ENCODE measurements at regions not wholly inside any gene's neighbourhood (a gene's known extent, or its start where the extent isn't known, plus 50 kb on each side); places are given as distances from the start of the nearest gene placed in this dataset.

- Histone ChIP-seq H3K9me3 (ENCODE audit: low read depth, low read length, poor library complexity, severe bottlenecking) (no peaks in the 10 kb centered on the region), H3K27ac (ENCODE audit: low read depth, low read length, poor library complexity, severe bottlenecking) (no peak overlapping the region), H3K27me3 (replicated peaks; ENCODE audit: insufficient read depth, low read depth, low read length, poor library complexity) (peaks cover 94% of the 10 kb centered on the region), H3K4me1 (ENCODE audit: insufficient read depth, low read length, poor library complexity, severe bottlenecking) (peaks cover 9% of the 10 kb centered on the region), H3K4me3 (ENCODE audit: low read depth, low read length, poor library complexity, severe bottlenecking) (no peak overlapping the region), H3K36me3 (ENCODE audit: insufficient read depth, low read length, poor library complexity, severe bottlenecking) (no peaks in the 10 kb centered on the region)
- BruUV-seq (replicated peaks): no TSS peak
- no peak for DNase-seq (ENCODE audit: low spot score)
- CTCF ChIA-PET: interaction anchor here (0.6 kb wide), 1 partner anchor 63 kb away, joined by 3 read pairs; no protein-coding TSS in a partner anchor
- POLR2A ChIA-PET (ENCODE audit: low non-redundant PET): no interaction called here
- intact Hi-C loops (cut with micrococcal nuclease; ENCODE audit: unreplicated experiment): no loop called here
- no peak for TF ChIP-seq EZH2 (IDR thresholded peaks at IDR 0.05; ENCODE audit: borderline replicate concordance, low read depth, low read length, poor library complexity, severe bottlenecking)
- TF ChIP-seq CTCF (conservative IDR thresholded peaks at IDR 0.05; ENCODE audit: low read depth, low read length): no peak
Measured at GRCh38 chr6:133632906-133633305, 256.0 kb upstream of the TCF21 start.

- H3K4me3 ChIP-seq (ENCODE audit: low read depth, low read length, poor library complexity, severe bottlenecking): no peak overlapping the region
- no peak for DNase-seq (ENCODE audit: low spot score)
- no peaks in the 10 kb centered on the region for H3K36me3 ChIP-seq (ENCODE audit: insufficient read depth, low read length, poor library complexity, severe bottlenecking)
- ChIA-PET CTCF (no interaction called here), POLR2A (ENCODE audit: low non-redundant PET) (no interaction called here)
- no peak overlapping the region for H3K27ac ChIP-seq (ENCODE audit: low read depth, low read length, poor library complexity, severe bottlenecking)
- no TSS peak for BruUV-seq (replicated peaks)
- TF ChIP-seq CTCF (conservative IDR thresholded peaks at IDR 0.05; ENCODE audit: low read depth, low read length) (no peak), EZH2 (IDR thresholded peaks at IDR 0.05; ENCODE audit: borderline replicate concordance, low read depth, low read length, poor library complexity, severe bottlenecking) (no peak)
- H3K4me1 ChIP-seq (ENCODE audit: insufficient read depth, low read length, poor library complexity, severe bottlenecking): peaks cover 9% of the 10 kb centered on the region
- intact Hi-C loops (cut with micrococcal nuclease; ENCODE audit: unreplicated experiment): no loop called here
- peaks cover 5% of the 10 kb centered on the region for H3K9me3 ChIP-seq (ENCODE audit: low read depth, low read length, poor library complexity, severe bottlenecking)
- H3K27me3 ChIP-seq (replicated peaks; ENCODE audit: insufficient read depth, low read depth, low read length, poor library complexity): peaks cover 93% of the 10 kb centered on the region
Measured at GRCh38 chr6:133634474-133634873, 254.4 kb upstream of the TCF21 start.

GRCh38 chr6:133635447-133635846, 253.5 kb upstream of the TCF21 start:
- no peak for TF ChIP-seq EZH2 (IDR thresholded peaks at IDR 0.05; ENCODE audit: borderline replicate concordance, low read depth, low read length, poor library complexity, severe bottlenecking)
- no peak for TF ChIP-seq CTCF (conservative IDR thresholded peaks at IDR 0.05; ENCODE audit: low read depth, low read length)
- CTCF ChIA-PET: no interaction called here
- Histone ChIP-seq H3K4me3 (ENCODE audit: low read depth, low read length, poor library complexity, severe bottlenecking) (no peak overlapping the region), H3K27ac (ENCODE audit: low read depth, low read length, poor library complexity, severe bottlenecking) (no peak overlapping the region), H3K4me1 (ENCODE audit: insufficient read depth, low read length, poor library complexity, severe bottlenecking) (peaks cover 5% of the 10 kb centered on the region), H3K36me3 (ENCODE audit: insufficient read depth, low read length, poor library complexity, severe bottlenecking) (no peaks in the 10 kb centered on the region), H3K27me3 (replicated peaks; ENCODE audit: insufficient read depth, low read depth, low read length, poor library complexity) (peaks cover 96% of the 10 kb centered on the region), H3K9me3 (ENCODE audit: low read depth, low read length, poor library complexity, severe bottlenecking) (peaks cover 5% of the 10 kb centered on the region)
- intact Hi-C loops (cut with micrococcal nuclease; ENCODE audit: unreplicated experiment): no loop called here
- POLR2A ChIA-PET (ENCODE audit: low non-redundant PET): no interaction called here
- no peak for DNase-seq (ENCODE audit: low spot score)
- BruUV-seq (replicated peaks): no TSS peak
